ENCODE measurements at regions not wholly inside any gene's neighbourhood (a gene's known extent, or its start where the extent isn't known, plus 50 kb on each side); places are given as distances from the start of the nearest gene placed in this dataset.

DNA sequence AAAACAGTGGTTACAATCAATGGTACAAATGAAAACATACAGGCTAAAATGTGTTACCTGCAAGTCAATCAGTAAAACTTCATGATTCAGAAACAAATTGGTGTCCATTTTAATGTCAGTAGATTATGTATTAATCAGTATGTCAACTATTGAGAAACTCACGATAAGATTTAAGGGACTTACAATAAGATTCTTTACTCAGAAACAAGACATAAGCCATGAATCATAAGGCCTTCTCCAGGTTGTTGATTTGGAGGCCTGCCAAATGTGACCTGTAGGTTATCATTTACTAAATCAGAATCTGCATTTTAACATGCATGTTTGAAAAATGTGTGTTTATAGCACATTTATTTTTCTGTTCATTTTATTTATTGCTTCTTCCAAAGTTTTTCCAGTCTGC is 623.1 kb downstream of the CCDC85A start:
- TF ChIP-seq CTCF (IDR thresholded peaks at IDR 0.05) (no peak), POLR2A (IDR thresholded peaks at IDR 0.05) (no peak)
